ENCODE measurements at regions not wholly inside any gene's neighbourhood (a gene's known extent, or its start where the extent isn't known, plus 50 kb on each side); places are given as distances from the start of the nearest gene placed in this dataset.

DNA sequence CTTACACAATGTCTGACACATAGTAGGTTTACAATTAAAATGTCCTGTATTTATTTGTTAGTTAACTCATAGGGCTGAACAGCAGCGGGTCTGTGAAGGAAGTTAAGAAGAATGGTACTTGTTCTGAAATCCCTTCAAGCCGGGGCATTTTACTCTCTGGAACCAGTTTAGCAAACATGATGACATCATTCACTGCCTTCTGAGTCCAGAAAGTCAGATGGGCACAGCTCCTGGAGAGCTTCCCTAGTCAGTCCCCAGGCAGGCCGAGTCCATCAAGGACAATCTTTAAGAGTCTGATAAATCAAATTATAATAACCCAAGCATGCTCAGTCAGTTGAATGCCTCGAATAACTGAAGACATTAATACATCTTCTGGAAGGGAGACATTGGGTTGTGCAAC, 125.4 kb upstream of the DAB1 start:
- no peak for TF ChIP-seq CTCF (conservative IDR thresholded peaks at IDR 0.05 in 1 of 2, IDR thresholded peaks at IDR 0.05 in 1 of 2; ENCODE audit: low read depth in 1 of 2, low read length in 2 of 2)
- no peak for TF ChIP-seq EZH2 (IDR thresholded peaks at IDR 0.05; ENCODE audit: low read length, missing control alignments)
- DNase-seq (ENCODE audit: low read depth in 2 of 2) = no peak
- H3K36me3 ChIP-seq (ENCODE audit: control insufficient read depth, insufficient read depth, low read length) = no peaks in the 10 kb centered on the region
- no peak overlapping the region for H3K27ac ChIP-seq (ENCODE audit: insufficient read depth, low read length)
- no peaks in the 10 kb centered on the region for H3K79me2 ChIP-seq (ENCODE audit: control insufficient read depth, insufficient read depth, low read length)
- no peak overlapping the region for H3K4me3 ChIP-seq (replicated peaks in 1 of 4; ENCODE audit: control extremely low read depth in 1 of 4, insufficient read depth in 1 of 4, low read depth in 3 of 4, low read length in 4 of 4)
- H3K9ac ChIP-seq (ENCODE audit: insufficient read depth, low read length) = no peak overlapping the region
- no peaks in the 10 kb centered on the region for H3K27me3 ChIP-seq (ENCODE audit: control insufficient read depth, insufficient read depth, low read length)
- H3K9me3 ChIP-seq (ENCODE audit: control insufficient read depth, insufficient read depth, low read depth, low read length) = no peaks in the 10 kb centered on the region
- no peaks in the 10 kb centered on the region for H4K20me1 ChIP-seq (ENCODE audit: control insufficient read depth, extremely low read depth, insufficient read depth, low read length)
- H3K4me2 ChIP-seq (ENCODE audit: extremely low read depth, insufficient read depth, low read length) = no peak overlapping the region
- H2AFZ ChIP-seq (ENCODE audit: low read length) = no peak overlapping the region
- no peaks in the 10 kb centered on the region for H3K4me1 ChIP-seq (ENCODE audit: control insufficient read depth, extremely low read depth, insufficient read depth, low read length)

DNA sequence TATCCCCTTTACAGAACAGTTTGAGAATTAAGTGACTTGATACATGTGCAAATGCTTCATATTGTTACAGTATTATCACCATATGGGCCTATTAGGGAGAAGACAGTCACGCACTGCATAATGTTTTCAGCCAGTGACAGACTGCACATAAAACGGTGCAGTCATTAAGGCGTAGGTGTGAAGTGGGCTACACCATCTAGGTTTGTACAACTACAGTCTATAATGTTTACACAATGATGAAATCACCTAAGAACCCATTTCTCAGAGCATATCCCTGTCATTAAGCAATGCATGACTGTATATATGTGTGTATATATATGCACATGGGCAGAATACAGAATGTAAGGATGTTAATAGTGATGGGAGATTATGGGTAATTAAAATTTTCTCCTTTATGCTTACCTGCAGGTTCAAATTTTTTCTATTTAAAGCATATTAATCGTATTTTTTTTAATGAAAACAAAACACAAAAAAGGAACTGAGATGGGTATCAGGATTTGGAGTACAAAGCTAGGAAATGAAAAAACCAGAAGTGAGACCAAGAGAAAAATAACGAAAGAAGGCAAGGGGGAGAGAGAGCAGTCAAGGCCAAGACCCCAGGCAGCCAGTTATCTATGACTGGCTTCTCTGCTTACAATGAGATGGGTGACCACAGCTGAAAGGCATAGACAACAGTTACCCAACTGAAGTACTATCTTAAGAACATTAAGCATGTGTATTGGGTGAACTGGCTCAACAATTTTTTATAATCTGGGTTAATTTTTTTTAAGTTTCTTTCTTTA, 122.9 kb upstream of the DAB1 start:
- Histone ChIP-seq H3K9ac (ENCODE audit: insufficient read depth, low read length) (no peak overlapping the region), H4K20me1 (ENCODE audit: control insufficient read depth, extremely low read depth, insufficient read depth, low read length) (no peaks in the 10 kb centered on the region), H3K36me3 (ENCODE audit: control insufficient read depth, insufficient read depth, low read length) (no peaks in the 10 kb centered on the region), H3K79me2 (ENCODE audit: control insufficient read depth, insufficient read depth, low read length) (no peaks in the 10 kb centered on the region), H3K9me3 (ENCODE audit: control insufficient read depth, insufficient read depth, low read depth, low read length) (no peaks in the 10 kb centered on the region), H2AFZ (ENCODE audit: low read length) (no peak overlapping the region), H3K4me3 (replicated peaks in 1 of 4; ENCODE audit: control extremely low read depth in 1 of 4, insufficient read depth in 1 of 4, low read depth in 3 of 4, low read length in 4 of 4) (no peak overlapping the region), H3K27ac (ENCODE audit: insufficient read depth, low read length) (no peak overlapping the region), H3K27me3 (ENCODE audit: control insufficient read depth, insufficient read depth, low read length) (no peaks in the 10 kb centered on the region), H3K4me2 (ENCODE audit: extremely low read depth, insufficient read depth, low read length) (no peak overlapping the region), H3K4me1 (ENCODE audit: control insufficient read depth, extremely low read depth, insufficient read depth, low read length) (no peaks in the 10 kb centered on the region)
- no peak for DNase-seq (ENCODE audit: low read depth in 2 of 2)
- TF ChIP-seq CTCF (conservative IDR thresholded peaks at IDR 0.05 in 1 of 2, IDR thresholded peaks at IDR 0.05 in 1 of 2; ENCODE audit: low read depth in 1 of 2, low read length in 2 of 2) (no peak), EZH2 (IDR thresholded peaks at IDR 0.05; ENCODE audit: low read length, missing control alignments) (no peak)

DNA sequence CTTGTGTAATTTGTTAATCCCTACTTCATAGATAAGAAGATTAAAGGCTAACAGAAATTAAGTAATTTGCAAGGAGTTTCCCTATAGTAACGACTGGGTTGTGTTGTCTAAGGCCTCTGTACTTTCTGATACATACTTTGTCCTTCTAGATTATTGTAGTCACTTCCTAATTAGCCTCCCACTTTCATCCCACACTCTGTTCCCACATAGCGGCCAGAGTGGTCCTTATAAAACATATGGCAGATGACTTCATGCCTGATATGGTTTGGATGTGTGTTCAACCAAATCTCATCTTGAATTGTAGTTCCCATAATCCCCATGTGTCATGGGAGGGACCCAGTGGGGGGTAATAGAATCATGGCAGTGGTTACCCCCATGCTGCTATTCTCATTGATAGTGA, 120.5 kb upstream of the DAB1 start:
- DNase-seq (ENCODE audit: low read depth in 2 of 2) = no peak
- H4K20me1 ChIP-seq (ENCODE audit: control insufficient read depth, extremely low read depth, insufficient read depth, low read length) = no peaks in the 10 kb centered on the region
- H3K27me3 ChIP-seq (ENCODE audit: control insufficient read depth, insufficient read depth, low read length) = no peaks in the 10 kb centered on the region
- no peaks in the 10 kb centered on the region for H3K9me3 ChIP-seq (ENCODE audit: control insufficient read depth, insufficient read depth, low read depth, low read length)
- H3K4me1 ChIP-seq (ENCODE audit: control insufficient read depth, extremely low read depth, insufficient read depth, low read length) = no peaks in the 10 kb centered on the region
- TF ChIP-seq CTCF (conservative IDR thresholded peaks at IDR 0.05 in 1 of 2, IDR thresholded peaks at IDR 0.05 in 1 of 2; ENCODE audit: low read depth in 1 of 2, low read length in 2 of 2) (no peak), EZH2 (IDR thresholded peaks at IDR 0.05; ENCODE audit: low read length, missing control alignments) (no peak)
- H3K36me3 ChIP-seq (ENCODE audit: control insufficient read depth, insufficient read depth, low read length) = no peaks in the 10 kb centered on the region
- H3K4me2 ChIP-seq (ENCODE audit: extremely low read depth, insufficient read depth, low read length) = no peak overlapping the region
- H3K79me2 ChIP-seq (ENCODE audit: control insufficient read depth, insufficient read depth, low read length) = no peaks in the 10 kb centered on the region
- no peak overlapping the region for H3K9ac ChIP-seq (ENCODE audit: insufficient read depth, low read length)
- no peak overlapping the region for H3K27ac ChIP-seq (ENCODE audit: insufficient read depth, low read length)
- H2AFZ ChIP-seq (ENCODE audit: low read length) = no peak overlapping the region
- H3K4me3 ChIP-seq (replicated peaks in 1 of 4; ENCODE audit: control extremely low read depth in 1 of 4, insufficient read depth in 1 of 4, low read depth in 3 of 4, low read length in 4 of 4) = no peak overlapping the region
